H1 (cell line): ENCODE measurements at regions not wholly inside any gene's neighbourhood (a gene's known extent, or its start where the extent isn't known, plus 50 kb on each side); places are given as distances from the start of the nearest gene placed in this dataset.

Source experiments
- CTCF ChIA-PET: fragments of 300-600 bp; sonication (Branson Sonifier 250); formaldehyde crosslinking; loops from one replicate; lab custom pipeline; 2021; ENCODE audit not compliant: partially characterized antibody; lab: Charles Lee
- POLR2A ChIA-PET: fragments of 300-600 bp; sonication (Branson Sonifier 250); formaldehyde crosslinking; loops from one replicate; lab custom pipeline; 2021; ENCODE audit warnings: inconsistent platforms; ENCODE audit not compliant: partially characterized antibody; lab: Charles Lee
- DNase-seq, 2 experiments: peaks; one replicate each; pipeline versions ENCODE4 v3.0.0 to v3.0.0-alpha.2; 2010 to 2022; ENCODE audit warnings: low spot score in 2 of 2, low read depth in 1 of 2, mixed read lengths in 1 of 2
- FAIRE-seq: peaks from 2 replicates; lab custom pipeline; 2011; peaks lifted over from hg19 to GRCh38; lab: Jason Lieb, UNC
- H2AFZ ChIP-seq: 2 replicates; pipeline ENCODE4 v1.8.1; 2012; ENCODE audit warnings: low read length, inconsistent platforms
- H2AK5ac ChIP-seq: 2 replicates; pipeline ENCODE4 v1.6.1; 2013; ENCODE audit warnings: low read depth, low read length
- H2BK120ac ChIP-seq: replicated peaks from 2 replicates; pipeline ENCODE3; 2013; ENCODE audit warnings: low read depth, low read length, inconsistent platforms
- H2BK12ac ChIP-seq: 2 replicates; pipeline ENCODE4 v1.6.1; 2013; ENCODE audit warnings: low read depth, low read length
- H2BK15ac ChIP-seq: 2 replicates; pipeline ENCODE4 v1.6.1; 2013; ENCODE audit warnings: low read length
- H2BK20ac ChIP-seq: 2 replicates; pipeline ENCODE4 v1.6.1; 2013; ENCODE audit warnings: low read length
- H2BK5ac ChIP-seq: 2 replicates; pipeline ENCODE4 v1.6.1; 2013; ENCODE audit warnings: low read depth, low read length
- H3K14ac ChIP-seq: 2 replicates; pipeline ENCODE4 v1.6.1; 2013; ENCODE audit warnings: inconsistent platforms; ENCODE audit not compliant: insufficient read length
- H3K18ac ChIP-seq: 2 replicates; pipeline ENCODE4 v1.6.1; 2013; ENCODE audit warnings: low read length; ENCODE audit errors: extremely low read depth
- H3K23ac ChIP-seq: 2 replicates; pipeline ENCODE4 v1.6.1; 2013; ENCODE audit warnings: inconsistent platforms; ENCODE audit not compliant: insufficient read length
- H3K23me2 ChIP-seq: 2 replicates; pipeline ENCODE4 v1.6.1; 2013; ENCODE audit warnings: low read depth, low read length
- H3K27ac ChIP-seq: 2 replicates; pipeline ENCODE4 v1.6.1; 2011; ENCODE audit warnings: low read depth, low read length, inconsistent platforms
- H3K27me3 ChIP-seq, 4 experiments: replicated peaks in 1 of 4; 1 replicate in 1 of 4; 2 replicates in 3 of 4; pipeline versions ENCODE4 v1.6.1 to v1.8.1; 2011 to 2013; ENCODE audit warnings: low read length in 3 of 4, mild to moderate bottlenecking in 3 of 4, inconsistent platforms in 2 of 4, mixed read lengths in 2 of 4, moderate library complexity in 1 of 4; ENCODE audit not compliant: control insufficient read depth in 3 of 4, insufficient read depth in 3 of 4; ENCODE audit errors: extremely low read depth in 1 of 4
- H3K36me3 ChIP-seq, 4 experiments: 2 replicates each; pipeline versions ENCODE4 v1.6.1 to v1.8.1; 2011 to 2013; ENCODE audit warnings: mild to moderate bottlenecking in 4 of 4, low read length in 3 of 4, moderate library complexity in 2 of 4, control low read depth in 1 of 4, inconsistent platforms in 1 of 4; ENCODE audit not compliant: insufficient read depth in 4 of 4, control insufficient read depth in 2 of 4
- H3K4ac ChIP-seq: replicated peaks from 2 replicates; pipeline ENCODE3; 2013; ENCODE audit warnings: low read length, low read depth, mixed read lengths, inconsistent platforms; ENCODE audit not compliant: insufficient read length
- H3K4me1 ChIP-seq, 4 experiments: replicated peaks in 1 of 4; 1 replicate in 1 of 4; 2 replicates in 3 of 4; pipeline versions ENCODE4 v1.6.1 to v1.8.1; 2011 to 2013; ENCODE audit warnings: low read length in 3 of 4, inconsistent platforms in 2 of 4, mixed read lengths in 1 of 4; ENCODE audit not compliant: insufficient read depth in 4 of 4, control insufficient read depth in 3 of 4
- H3K4me2 ChIP-seq, 2 experiments: 2 replicates each; pipeline versions ENCODE4 v1.6.1 to v1.8.1; 2011 to 2013; ENCODE audit warnings: low read depth in 2 of 2, low read length in 2 of 2, control low read depth in 1 of 2, inconsistent platforms in 1 of 2, mild to moderate bottlenecking in 1 of 2; ENCODE audit not compliant: insufficient read depth in 1 of 2
- H3K4me3 ChIP-seq, 4 experiments: fragments of 200-600, 300-600 bp in 1 of 4; sonication (generic), shearing (Covaris generic), sonication (Bioruptor Twin) in 1 of 4; 2 replicates each; pipeline versions ENCODE4 v1.5.1 to v1.8.1; 2011 to 2016; ENCODE audit warnings: low read length in 4 of 4, low read depth in 3 of 4, control low read depth in 2 of 4, inconsistent platforms in 2 of 4, mild to moderate bottlenecking in 2 of 4, mixed read lengths in 1 of 4, moderate library complexity in 1 of 4; ENCODE audit not compliant: insufficient read depth in 2 of 4; ENCODE audit errors: extremely low read depth in 1 of 4
- H3K56ac ChIP-seq: replicated peaks from 2 replicates; pipeline ENCODE3; 2013; ENCODE audit warnings: low read depth, mild to moderate bottlenecking, mixed read lengths, low read length, inconsistent platforms; ENCODE audit not compliant: insufficient read length
- H3K79me1 ChIP-seq: 2 replicates; pipeline ENCODE4 v1.6.1; 2013; ENCODE audit warnings: low read depth, low read length, control low read depth
- H3K79me2 ChIP-seq, 2 experiments: 2 replicates each; pipeline versions ENCODE4 v1.6.1 to v1.8.1; 2012 to 2013; ENCODE audit warnings: low read length in 2 of 2, mild to moderate bottlenecking in 2 of 2, inconsistent platforms in 1 of 2; ENCODE audit not compliant: insufficient read depth in 2 of 2, control insufficient read depth in 1 of 2
- H3K9ac ChIP-seq, 4 experiments: replicated peaks in 1 of 4; 1 replicate in 1 of 4; 2 replicates in 3 of 4; pipeline versions ENCODE4 v1.6.1 to v1.8.1; 2011 to 2013; ENCODE audit warnings: low read depth in 3 of 4, low read length in 3 of 4, control low read depth in 2 of 4, mild to moderate bottlenecking in 2 of 4, moderate library complexity in 2 of 4, inconsistent platforms in 1 of 4; ENCODE audit errors: extremely low read depth in 1 of 4
- H3K9me3 ChIP-seq, 2 experiments: 2 replicates each; pipeline versions ENCODE4 v1.6.1 to v1.8.1; 2012 to 2013; ENCODE audit warnings: mild to moderate bottlenecking in 2 of 2, moderate library complexity in 2 of 2, control low read depth in 1 of 2, inconsistent platforms in 1 of 2, low read depth in 1 of 2, low read length in 1 of 2, mixed read lengths in 1 of 2; ENCODE audit not compliant: insufficient read depth in 2 of 2
- H4K20me1 ChIP-seq, 2 experiments: replicated peaks in 1 of 2; 2 replicates each; pipeline versions ENCODE3 to v1.8.1; 2011 to 2013; ENCODE audit warnings: inconsistent platforms in 2 of 2, low read length in 2 of 2, mild to moderate bottlenecking in 1 of 2; ENCODE audit not compliant: insufficient read depth in 2 of 2, control insufficient read depth in 1 of 2
- H4K5ac ChIP-seq: 2 replicates; pipeline ENCODE4 v1.6.1; 2013; ENCODE audit warnings: low read length, low read depth, mixed read lengths, inconsistent platforms; ENCODE audit not compliant: insufficient read length
- H4K8ac ChIP-seq: 2 replicates; pipeline ENCODE4 v1.8.0; 2013; ENCODE audit warnings: mild to moderate bottlenecking, moderate library complexity, low read length, inconsistent platforms; ENCODE audit not compliant: insufficient read depth; ENCODE audit errors: extremely low read depth
- H4K91ac ChIP-seq: replicated peaks from 2 replicates; pipeline ENCODE3; 2013; ENCODE audit warnings: low read length, mixed read lengths, inconsistent platforms; ENCODE audit not compliant: insufficient read length
- ASH2L ChIP-seq: fragments of 200-600, 300-600 bp; sonication (generic); IDR thresholded peaks from one replicate; pipeline ENCODE4 v1.7.1; 2017; ENCODE audit warnings: low read length
- ATF3 ChIP-seq: IDR thresholded peaks from 2 replicates; pipeline ENCODE4 v1.6.1; 2011; ENCODE audit warnings: low read depth, mild to moderate bottlenecking, low read length; ENCODE audit not compliant: insufficient read depth
- CBX5 ChIP-seq: fragments of 300-800, 300-1000 bp; sonication (generic); IDR thresholded peaks from 2 replicates; pipeline ENCODE4 v1.7.1; 2016; ENCODE audit warnings: antibody characterized with exemption, low read length, low read depth
- CBX8 ChIP-seq: fragments of 300-800, 300-1000 bp; sonication (generic); IDR thresholded peaks from 2 replicates; pipeline ENCODE4 v1.7.1; 2016; ENCODE audit warnings: low read depth, low read length, borderline replicate concordance
- CHD1 ChIP-seq: IDR thresholded peaks from 2 replicates; pipeline ENCODE4 v1.6.1; 2012; ENCODE audit warnings: low read depth, low read length, improper control_type of control experiment
- CTBP2 ChIP-seq: IDR thresholded peaks from 2 replicates; pipeline ENCODE4 v1.7.0; 2011; ENCODE audit warnings: borderline replicate concordance, mild to moderate bottlenecking, moderate library complexity, mixed read lengths, low read length; ENCODE audit not compliant: insufficient read depth, insufficient read length
- EGR1 ChIP-seq: IDR thresholded peaks from 2 replicates; pipeline ENCODE4 v1.6.1; 2011; ENCODE audit warnings: low read depth, low read length, borderline replicate concordance
- POLR2A ChIP-seq, 2 experiments: IDR thresholded peaks; 1 replicate in 1 of 2; 2 replicates in 1 of 2; pipeline ENCODE4 v1.6.1; 2011; ENCODE audit warnings: low read depth in 2 of 2, low read length in 2 of 2, mild to moderate bottlenecking in 2 of 2; ENCODE audit errors: control extremely low read depth in 1 of 2
- SIRT6 ChIP-seq: IDR thresholded peaks from one replicate; pipeline ENCODE4 v1.7.1; 2012; ENCODE audit warnings: low read length, inconsistent platforms
- SP2 ChIP-seq: IDR thresholded peaks from 2 replicates; pipeline ENCODE4 v1.6.1; 2012; ENCODE audit warnings: mild to moderate bottlenecking, low read length, inconsistent platforms
- USF2 ChIP-seq: IDR thresholded peaks from 2 replicates; pipeline ENCODE4 v1.6.1; 2011; ENCODE audit warnings: low read length, improper control_type of control experiment
- WGBS, 2 experiments: shearing (Covaris generic) in 1 of 2; methylation state at CpG; one replicate each; pipeline versions ENCODE4 v1.1.6 to v1.1.7; 2013 to 2015; ENCODE audit warnings: low lambda C conversion rate in 2 of 2, mixed read lengths in 2 of 2, inconsistent platforms in 1 of 2, low coverage in 1 of 2, missing lambda C conversion rate in 1 of 2; ENCODE audit not compliant: insufficient replicate concordance in 2 of 2, insufficient coverage in 1 of 2, insufficient read length in 1 of 2; ENCODE audit errors: extremely low coverage in 1 of 2, missing lambda C conversion rate in 1 of 2; 5-methylcytosine and 5-hydroxymethylcytosine counted together

GRCh38 chr10:58066979-58067378 lies 200.7 kb downstream of the IPMK start:
- no peak overlapping the region for H4K91ac ChIP-seq
- H2BK15ac ChIP-seq = no peak overlapping the region
- POLR2A ChIA-PET = no interaction called here
- 83% methylated on average over 3 of the region's 4 CpGs; no CpG with 5 or more reads in 1 of the 2 experiments for WGBS, 2 experiments
- FAIRE-seq (no peak), DNase-seq (no peak)
- H3K36me3 ChIP-seq = no peaks in the 10 kb centered on the region
- H2AK5ac ChIP-seq = no peak overlapping the region
- no peaks in the 10 kb centered on the region for H3K9me3 ChIP-seq
- H3K4me3 ChIP-seq = no peak overlapping the region
- H4K8ac ChIP-seq = no peak overlapping the region
- H3K27me3 ChIP-seq = no peaks in the 10 kb centered on the region
- no peaks in the 10 kb centered on the region for H4K20me1 ChIP-seq
- H3K23me2 ChIP-seq = no peaks in the 10 kb centered on the region; the same call in 1 of the 2 replicates
- peaks cover 0 to 12% (median 7%) of the 10 kb centered on the region in 4 experiments; a peak in 6 of 7 replicates for H3K4me1 ChIP-seq
- H3K27ac ChIP-seq = no peak overlapping the region
- CTCF ChIA-PET = interaction anchor here (4.8 kb wide), 1 partner anchor 85 kb away, joined by 26 read pairs; no protein-coding TSS in a partner anchor
- H2AFZ ChIP-seq = no peak overlapping the region
- no peak overlapping the region for H2BK20ac ChIP-seq
- H3K9ac ChIP-seq = no peak overlapping the region
- no peaks in the 10 kb centered on the region for H3K79me1 ChIP-seq
- no peak overlapping the region for H3K56ac ChIP-seq
- no peak overlapping the region for H3K4me2 ChIP-seq
- H4K5ac ChIP-seq = no peak overlapping the region
- no peak overlapping the region for H3K14ac ChIP-seq
- no peak overlapping the region for H3K4ac ChIP-seq
- H3K23ac ChIP-seq = no peak overlapping the region
- H3K18ac ChIP-seq = no peak overlapping the region
- no peak overlapping the region for H2BK120ac ChIP-seq
- H2BK12ac ChIP-seq = no peak overlapping the region
- H3K79me2 ChIP-seq = no peaks in the 10 kb centered on the region
- H2BK5ac ChIP-seq = no peak overlapping the region
- TF ChIP-seq ATF3 (no peak), CBX5 (no peak), USF2 (no peak), ASH2L (no peak), EGR1 (no peak), SIRT6 (no peak), SP2 (no peak), POLR2A (IDR thresholded peaks at IDR 0.05; ENCODE audit: control extremely low read depth in 1 of 2, low read depth in 2 of 2, low read length in 2 of 2) (no peak), CBX8 (no peak), CTBP2 (no peak), CHD1 (no peak)
